GM23248 (cell line): ENCODE measurements at regions not wholly inside any gene's neighbourhood (a gene's known extent, or its start where the extent isn't known, plus 50 kb on each side); places are given as distances from the start of the nearest gene placed in this dataset.

Experiments
- EZH2 ChIP-seq: fragments of 200-600 bp; sonication (generic); IDR thresholded peaks from 2 replicates; pipeline ENCODE4 v1.6.1; 2018; ENCODE audit warnings: antibody characterized with exemption, mild to moderate bottlenecking; ENCODE audit not compliant: insufficient read depth, poor library complexity, severe bottlenecking
- EZH2phosphoT487 ChIP-seq: fragments of 200-600 bp; sonication (generic); IDR thresholded peaks from 2 replicates; pipeline ENCODE4 v1.6.1; 2018; ENCODE audit warnings: antibody characterized with exemption, moderate library complexity, mild to moderate bottlenecking, low read depth; ENCODE audit not compliant: insufficient read depth

DNA sequence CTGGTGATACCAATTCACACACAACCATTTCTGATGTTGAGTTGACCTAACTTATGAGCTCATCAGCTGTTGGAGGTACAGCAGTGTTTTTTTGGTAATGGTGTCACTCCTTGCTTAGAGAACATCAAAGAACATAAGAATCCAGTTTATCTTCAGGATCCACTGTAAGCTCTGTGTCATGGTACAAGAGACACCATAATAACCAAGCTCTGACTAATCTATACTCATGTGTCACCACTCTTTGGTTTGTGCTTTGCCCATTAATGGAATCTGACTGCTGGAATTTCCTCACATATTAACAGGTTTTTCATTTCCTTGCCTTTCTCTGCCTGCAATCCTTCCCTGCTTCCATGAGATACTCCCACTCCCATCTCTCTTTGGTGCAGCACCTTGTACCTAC is 735.1 kb upstream of the LCORL start:
- TF ChIP-seq EZH2phosphoT487 (no peak), EZH2 (no peak)
